Cardiac muscle cell (in vitro differentiated cells and primary cell): ENCODE measurements at regions not wholly inside any gene's neighbourhood (a gene's known extent, or its start where the extent isn't known, plus 50 kb on each side); places are given as distances from the start of the nearest gene placed in this dataset.

Source experiments
- DNase-seq, 2 donors: peaks; one replicate each; pipeline versions ENCODE4 v3.0.0 to v3.0.0-alpha.2; 2010 to 2017; ENCODE audit warnings: low read depth in 1 of 2, low spot score in 1 of 2
- H3K27ac ChIP-seq: fragments of 200-600 bp; sonication (generic); 2 replicates; pipeline ENCODE4 v1.5.1; 2016
- H3K27me3 ChIP-seq: fragments of 200-600 bp; sonication (generic); 2 replicates; pipeline ENCODE4 v1.6.0; 2016; ENCODE audit warnings: control low read depth
- H3K36me3 ChIP-seq: fragments of 200-600 bp; sonication (generic); 2 replicates; pipeline ENCODE4 v1.5.1; 2016; ENCODE audit warnings: control low read depth
- H3K4me1 ChIP-seq: fragments of 200-600 bp; sonication (generic); 2 replicates; pipeline ENCODE4 v1.8.1; 2017; ENCODE audit warnings: low read depth, mild to moderate bottlenecking, mixed run types
- H3K4me3 ChIP-seq: fragments of 200-600 bp; sonication (generic); 2 replicates; pipeline ENCODE4 v1.5.1; 2016; ENCODE audit warnings: mild to moderate bottlenecking
- H3K9me3 ChIP-seq: fragments of 200-600 bp; sonication (generic); 2 replicates; pipeline ENCODE4 v1.5.1; 2017; ENCODE audit warnings: low read depth, mild to moderate bottlenecking, control low read depth
- CTCF ChIP-seq: IDR thresholded peaks from 2 replicates; pipeline ENCODE4 v1.5.1; 2012; ENCODE audit warnings: low read depth, mild to moderate bottlenecking, low read length

- no peaks in the 10 kb centered on the region for H3K27me3 ChIP-seq
- peak in 1 of 2 donors; percentile 56 for DNase-seq
These were observed 51.4 kb upstream of the MAP9 start for GRCh38 chr4:155428128-155428527.

GRCh38 chr4:155426953-155427352 lies 50.2 kb upstream of the MAP9 start:
- H3K27me3 ChIP-seq = no peaks in the 10 kb centered on the region
- no peaks in the 10 kb centered on the region for H3K36me3 ChIP-seq
- H3K9me3 ChIP-seq = no peaks in the 10 kb centered on the region
- no peaks in the 10 kb centered on the region for H3K4me1 ChIP-seq
- H3K4me3 ChIP-seq = no peak overlapping the region
- no peak overlapping the region for H3K27ac ChIP-seq
- no peak for TF ChIP-seq CTCF
- DNase-seq = no peak

More at GRCh38 chr4:155428128-155428527, 51.4 kb upstream of the MAP9 start:
- Histone ChIP-seq H3K4me3 (no peak overlapping the region), H3K36me3 (no peaks in the 10 kb centered on the region), H3K4me1 (no peaks in the 10 kb centered on the region), H3K27ac (no peak overlapping the region), H3K9me3 (no peaks in the 10 kb centered on the region)
- no peak for TF ChIP-seq CTCF
